ENCODE measurements at regions not wholly inside any gene's neighbourhood (a gene's known extent, or its start where the extent isn't known, plus 50 kb on each side); places are given as distances from the start of the nearest gene placed in this dataset.

DNA sequence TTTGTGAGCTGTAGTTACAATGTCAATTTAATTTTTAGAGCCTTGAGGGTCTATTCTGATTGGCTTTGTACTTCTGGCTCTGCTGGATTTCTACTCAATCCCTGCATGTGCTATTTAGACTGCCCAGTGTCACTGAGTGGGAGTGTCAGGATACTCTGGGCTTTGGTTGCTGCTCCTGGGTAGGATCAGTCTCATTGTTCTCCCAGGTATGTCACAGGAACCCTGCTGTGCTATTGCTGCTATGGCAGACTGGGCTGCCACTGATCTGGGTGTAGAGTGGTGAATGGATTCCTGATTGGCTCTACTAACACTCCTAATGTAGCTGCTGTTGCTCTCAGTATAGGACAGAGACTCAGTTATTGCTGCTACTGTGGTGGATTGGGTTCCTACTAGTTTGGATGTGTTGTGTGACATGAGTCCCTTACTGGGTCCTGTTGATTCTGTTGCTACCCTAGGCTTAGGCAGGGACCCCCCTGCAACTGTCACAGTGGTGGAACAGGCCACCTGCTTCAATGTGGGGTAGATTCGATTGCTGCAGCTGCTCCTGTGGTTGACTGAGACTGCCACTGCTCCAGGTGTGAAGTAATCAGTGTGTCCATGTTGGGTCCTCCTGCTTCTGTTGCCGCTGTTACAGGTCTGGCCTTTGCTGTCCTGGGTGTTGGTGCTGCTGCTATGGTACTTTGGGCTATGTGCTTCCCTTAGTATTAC is 707.8 kb upstream of the AMOT start:
- TF ChIP-seq CTCF (conservative IDR thresholded peaks at IDR 0.05; ENCODE audit: low read depth, low read length) (no peak), EZH2 (IDR thresholded peaks at IDR 0.05; ENCODE audit: low read length, unreplicated experiment) (no peak), EZH2phosphoT487 (IDR thresholded peaks at IDR 0.05; ENCODE audit: borderline replicate concordance, low read length) (no peak)
